HT-29 (cell line): ENCODE measurements at regions not wholly inside any gene's neighbourhood (a gene's known extent, or its start where the extent isn't known, plus 50 kb on each side); places are given as distances from the start of the nearest gene placed in this dataset.

ENCODE experiments used
- DNase-seq: peaks from one replicate; pipeline ENCODE4 v3.0.0-alpha.2; 2015; ENCODE audit warnings: low spot score

DNA sequence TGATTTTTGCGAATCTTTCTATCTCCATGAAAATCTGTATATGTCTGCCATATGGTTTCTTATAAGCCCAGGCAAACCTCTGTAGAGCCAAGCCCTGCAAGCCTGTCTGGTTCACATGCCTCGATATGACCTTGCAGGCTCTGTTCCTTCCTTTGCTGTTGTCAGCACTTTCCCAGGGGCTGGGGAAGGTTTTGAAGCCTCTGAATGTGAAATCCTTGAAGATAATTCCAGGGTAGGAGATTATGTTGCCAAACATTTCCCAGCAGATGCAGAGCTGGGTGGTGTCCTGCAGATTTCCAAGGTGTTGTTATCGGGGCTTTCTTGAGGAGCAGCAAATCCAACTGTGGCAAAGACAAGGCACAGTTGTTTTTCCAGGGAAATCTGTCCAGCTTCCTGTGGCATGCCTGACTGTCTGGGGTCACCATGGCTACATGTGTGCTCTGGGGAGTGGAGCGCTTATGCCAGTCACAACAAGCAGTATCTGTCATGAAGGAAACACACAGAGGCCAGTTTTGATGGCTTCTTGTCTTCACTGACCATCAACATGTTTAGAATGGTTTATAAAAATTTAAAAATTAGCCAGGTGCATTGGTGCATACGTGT, 60.7 kb upstream of the RPS23 start:
- no peak for DNase-seq

DNA sequence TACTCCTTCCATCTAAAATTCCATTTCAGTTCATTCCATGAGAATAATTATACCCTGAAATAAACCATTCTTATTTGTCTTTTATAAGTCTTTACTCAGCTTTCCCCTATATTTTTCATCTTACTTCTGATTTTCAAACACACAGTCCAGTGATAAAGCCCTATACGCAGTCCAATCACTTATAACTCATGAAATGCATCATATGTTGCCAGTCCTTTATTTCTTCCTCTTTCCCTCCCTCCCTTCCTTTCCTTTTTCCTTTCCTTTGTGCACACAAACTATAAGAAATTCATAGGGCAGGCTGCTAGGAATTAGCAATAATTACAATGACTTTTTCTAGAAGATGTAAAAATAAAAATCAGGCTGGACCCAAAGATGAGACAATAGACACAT, 58.8 kb upstream of the RPS23 start:
- no peak for DNase-seq

DNA sequence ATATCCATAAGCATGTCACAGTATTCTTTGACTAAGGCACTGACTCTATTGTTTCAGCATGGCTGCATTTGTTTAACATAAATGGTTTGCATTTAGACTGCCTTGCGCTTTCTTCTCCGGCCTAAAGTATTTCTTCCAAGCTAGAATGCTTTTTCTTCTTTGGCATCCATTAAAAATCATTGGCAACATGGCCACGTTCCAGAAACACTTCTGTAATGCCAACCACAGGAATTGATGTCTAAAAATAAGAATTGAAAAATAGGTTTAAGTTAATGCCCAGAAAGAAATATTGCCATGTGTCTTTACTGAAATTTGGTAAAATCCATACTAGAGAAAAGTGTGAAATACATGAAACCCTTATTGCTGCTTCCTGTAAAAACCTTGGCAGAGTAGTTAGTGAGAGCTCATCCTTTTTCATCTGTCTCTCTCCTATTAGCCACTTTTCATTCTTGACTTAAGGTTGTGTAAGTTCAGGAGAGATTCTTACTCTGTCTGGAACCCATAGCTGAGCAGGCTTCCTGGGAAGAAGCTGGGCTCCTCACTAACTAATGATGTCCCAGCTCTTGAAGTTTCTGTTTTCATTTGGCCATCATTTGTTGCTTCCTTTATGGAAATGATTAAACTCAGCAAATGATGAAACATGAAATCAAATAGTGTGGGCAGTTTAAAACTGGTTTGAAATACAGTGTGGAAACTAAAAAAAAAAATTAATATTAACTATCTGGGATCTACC, 58.2 kb upstream of the RPS23 start:
- DNase-seq = no peak

DNA sequence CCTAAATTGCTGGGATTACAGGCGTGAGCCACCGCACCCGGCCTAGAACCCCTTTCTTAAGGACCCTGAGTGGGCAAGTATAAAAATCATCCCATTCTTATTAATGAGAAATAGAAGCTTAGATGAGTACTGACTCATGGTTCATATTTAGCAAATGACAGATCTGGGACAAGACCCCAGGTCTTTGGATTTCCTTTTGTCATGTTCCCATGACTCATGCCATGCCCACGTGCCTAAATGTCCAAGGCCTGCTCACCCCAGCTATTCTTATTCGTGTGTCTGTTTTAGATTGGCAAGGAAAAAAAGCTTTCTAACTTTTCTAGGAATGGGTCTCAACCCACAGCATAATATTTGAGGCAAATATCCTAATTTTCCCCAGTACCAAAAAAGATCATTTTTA, 57.7 kb upstream of the RPS23 start:
- DNase-seq = no peak

DNA sequence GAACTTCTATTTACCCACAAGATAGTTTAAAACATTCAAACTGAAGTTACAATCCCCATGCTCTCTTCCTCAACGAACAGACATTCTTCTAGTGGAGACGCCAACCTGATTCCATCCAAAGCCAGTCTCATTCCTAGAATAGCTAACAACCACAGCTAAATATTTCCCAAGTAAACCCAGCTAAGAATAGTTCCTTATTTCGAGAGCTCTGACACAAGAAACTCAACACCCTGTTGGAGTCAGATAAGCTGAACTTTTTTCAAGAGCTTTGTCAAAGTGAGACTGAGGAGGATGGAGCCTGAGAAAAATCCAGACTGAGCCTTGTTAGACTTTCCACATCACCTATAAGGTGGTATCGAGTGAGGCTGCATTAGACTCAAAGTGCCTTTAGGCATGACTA, 56.7 kb upstream of the RPS23 start:
- no peak for DNase-seq

DNA sequence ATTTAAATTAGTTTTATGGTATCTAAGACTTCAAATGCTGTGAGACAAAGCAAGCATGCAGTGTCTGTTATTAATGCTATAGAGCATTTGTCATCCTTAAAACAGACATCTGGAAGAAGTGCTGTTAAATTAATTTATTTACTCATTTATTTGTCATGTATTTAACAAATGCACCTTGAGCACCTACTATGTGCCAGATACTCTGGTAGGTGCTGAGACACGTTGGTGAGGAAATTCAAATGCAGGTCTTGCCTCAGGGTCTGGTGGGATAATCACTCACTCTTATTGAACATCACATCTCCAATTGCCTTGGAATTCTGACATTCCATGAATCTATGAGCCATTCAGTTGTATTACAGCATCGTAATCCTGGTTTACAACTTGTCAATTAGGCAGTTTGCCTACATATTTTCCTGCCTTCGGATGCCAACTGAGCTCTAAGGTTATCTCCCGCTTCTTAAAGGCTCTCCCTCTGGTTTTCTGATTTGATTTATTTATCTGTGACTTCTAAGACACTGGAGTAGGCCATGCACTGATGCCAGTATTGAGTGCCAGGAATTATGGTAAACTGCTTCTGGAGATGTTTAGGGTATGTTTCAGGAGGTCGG, 56.0 kb upstream of the RPS23 start:
- no peak for DNase-seq

DNA sequence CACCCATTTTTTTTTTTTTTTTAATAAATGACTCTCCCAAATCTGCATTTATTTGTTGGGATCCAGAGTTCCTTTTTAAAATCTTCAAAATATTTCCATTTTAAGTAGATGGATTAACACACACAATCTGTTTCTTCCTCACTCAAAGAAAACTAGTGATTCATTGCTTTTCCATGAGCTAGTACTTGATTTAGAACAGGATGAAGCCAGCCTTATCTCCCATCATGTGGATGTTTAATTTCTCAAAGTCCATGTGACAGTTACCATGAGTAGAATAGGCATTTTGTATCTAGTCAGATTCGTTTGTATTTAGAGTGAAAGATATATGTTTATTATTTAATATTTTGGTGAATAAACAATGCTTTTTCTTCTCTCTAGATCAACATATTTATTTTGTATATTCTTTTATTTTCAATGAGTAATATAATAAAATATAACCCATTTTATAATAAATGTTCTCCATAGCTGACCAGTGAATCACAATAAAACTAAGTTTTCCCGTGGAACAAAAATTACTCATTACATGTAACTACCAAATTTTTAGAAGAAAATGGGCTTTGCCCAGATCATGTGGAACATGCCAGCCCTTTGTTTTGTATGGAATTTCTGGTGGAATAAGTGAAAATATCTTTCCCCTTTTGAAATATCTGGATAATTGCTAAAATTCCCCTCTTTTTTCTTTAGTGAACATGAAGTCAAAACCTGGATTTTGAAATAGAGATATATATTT, 54.9 kb upstream of the RPS23 start:
- DNase-seq = no peak

DNA sequence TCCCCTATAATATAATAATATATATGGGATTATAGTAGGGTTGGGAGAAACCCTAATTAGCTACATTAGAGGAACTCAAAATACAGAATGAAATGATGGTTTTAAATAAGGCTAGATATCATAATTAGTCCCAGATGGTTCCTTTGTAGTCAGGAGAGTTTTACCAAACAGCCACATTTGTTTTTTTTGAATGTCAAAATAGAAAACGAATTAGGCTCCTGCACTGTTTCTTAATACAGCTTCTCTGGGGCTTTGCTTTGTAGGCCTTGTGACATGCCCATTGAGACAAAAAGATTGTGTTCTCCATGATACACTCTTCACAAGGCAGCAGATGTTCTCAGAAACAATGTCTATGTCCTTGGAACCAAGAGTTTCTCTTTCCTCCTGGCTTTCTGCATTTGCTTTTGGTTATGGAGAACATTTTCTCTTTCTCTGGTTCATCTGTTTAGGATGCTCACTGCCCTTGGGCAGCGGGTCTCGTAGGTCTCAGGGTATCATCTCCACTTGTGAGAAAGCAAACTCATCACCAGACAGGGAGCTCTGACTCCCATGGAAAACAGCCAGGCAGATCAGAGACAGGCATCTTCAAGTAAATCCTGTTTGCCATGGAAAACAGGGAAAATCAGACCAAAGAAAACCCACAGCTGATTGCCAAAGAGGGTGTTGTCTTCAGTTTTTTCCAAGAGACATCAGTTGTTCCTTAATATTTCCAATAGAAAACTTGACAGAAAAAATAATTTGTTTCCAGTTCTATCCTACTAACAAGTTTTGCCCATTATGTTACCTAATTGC, 54.1 kb upstream of the RPS23 start:
- no peak for DNase-seq

DNA sequence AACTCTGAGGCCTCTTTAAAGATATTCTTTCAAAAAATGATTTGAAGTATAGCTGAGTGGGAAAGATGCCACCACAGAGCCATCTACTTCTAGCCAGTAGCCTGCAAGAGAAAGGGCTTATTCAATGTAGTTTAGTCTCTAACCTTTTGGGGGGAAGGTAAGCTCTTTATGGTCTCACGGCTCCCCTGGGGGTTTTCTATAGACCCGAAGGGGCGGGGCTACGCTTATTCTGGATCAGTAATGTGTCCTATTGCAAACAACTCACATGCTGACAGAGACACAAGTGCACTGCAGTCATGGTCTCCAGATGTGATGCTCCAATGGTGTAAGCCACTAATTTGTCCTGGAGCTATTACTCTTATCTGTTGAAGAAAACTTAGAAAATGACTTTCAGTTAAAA, 53.4 kb upstream of the RPS23 start:
- no peak for DNase-seq

DNA sequence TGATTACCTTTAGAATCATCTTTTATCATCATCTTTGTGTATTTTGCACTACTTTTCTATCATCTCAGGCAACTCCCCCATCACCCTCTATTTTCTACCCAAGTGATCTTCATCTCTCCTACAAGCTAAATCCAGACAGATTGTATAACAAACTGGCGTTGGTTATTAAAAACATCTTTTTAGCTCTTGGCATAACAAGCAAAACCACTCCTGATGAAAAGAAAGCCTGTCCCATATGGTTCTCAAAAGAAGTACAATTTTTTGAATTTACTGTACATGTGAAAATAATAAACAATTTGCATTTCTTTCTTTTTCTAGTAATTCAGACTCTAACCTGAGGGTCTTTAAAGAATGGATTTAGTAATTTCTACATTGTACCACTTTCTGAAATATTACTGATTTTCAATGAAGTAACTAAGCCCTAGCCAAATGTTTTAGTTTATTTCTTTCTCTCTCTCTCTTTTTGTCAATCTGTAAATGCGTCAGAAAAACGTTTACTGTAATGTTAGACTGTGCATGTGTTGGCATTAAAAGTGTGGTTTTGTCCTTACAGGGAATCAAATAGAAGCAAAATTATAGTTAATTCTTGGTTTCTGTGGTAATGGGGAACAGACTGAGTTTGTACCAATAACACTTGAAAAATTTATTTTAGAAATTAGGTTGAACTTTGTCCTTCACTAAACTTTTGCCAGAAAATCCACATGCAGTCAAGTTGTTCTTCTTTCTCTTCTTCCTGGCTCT, 52.5 kb upstream of the RPS23 start:
- no peak for DNase-seq

DNA sequence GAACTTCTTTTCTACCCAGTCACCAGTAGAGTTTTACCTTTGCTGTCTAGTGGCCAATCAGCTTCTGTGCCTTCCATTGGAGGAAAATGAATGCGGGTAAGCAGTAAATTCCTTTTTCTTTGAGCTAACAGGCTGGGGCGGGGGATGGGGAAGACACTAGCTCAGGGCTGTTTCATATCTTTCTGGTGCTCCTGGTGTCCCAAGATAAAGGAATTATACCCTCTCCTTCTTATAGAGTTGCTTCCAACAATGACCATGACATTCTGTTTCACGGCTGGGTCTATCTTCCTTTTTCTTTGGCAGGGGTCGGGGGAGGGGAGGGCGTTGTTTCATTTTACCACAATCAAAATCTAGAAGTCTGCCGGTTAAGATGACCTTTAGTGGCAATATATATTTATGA, 51.2 kb upstream of the RPS23 start:
- no peak for DNase-seq
